HL-60 (cell line): ENCODE measurements at regions not wholly inside any gene's neighbourhood (a gene's known extent, or its start where the extent isn't known, plus 50 kb on each side); places are given as distances from the start of the nearest gene placed in this dataset.
"Not testable (repeated sequence)": the region's sequence is repeated elsewhere in the genome, so short reads cannot be mapped to it uniquely, and the experiment has no call there.

Source experiments
- DNase-seq, 2 experiments: peaks; one replicate each; pipeline ENCODE4 v3.0.0-alpha.2; 2010 to 2020; ENCODE audit warnings: low read depth in 1 of 2, low spot score in 1 of 2
- H3K27ac ChIP-seq: fragments of 250-450 bp; sonication (Bioruptor Pico); replicated peaks from 2 replicates; pipeline ENCODE4 v1.5.1; 2020; ENCODE audit warnings: mild to moderate bottlenecking, moderate library complexity
- H3K27me3 ChIP-seq: fragments of 250-450 bp; sonication (Bioruptor Pico); 2 replicates; pipeline ENCODE4 v1.5.1; 2021; ENCODE audit warnings: mild to moderate bottlenecking, moderate library complexity; ENCODE audit not compliant: insufficient read depth, poor library complexity, severe bottlenecking
- H3K4me3 ChIP-seq: replicated peaks from 2 replicates; pipeline ENCODE4 v1.5.1; 2011; ENCODE audit warnings: mild to moderate bottlenecking, control low read depth, low read length; ENCODE audit not compliant: insufficient read depth
- GABPA ChIP-seq: IDR thresholded peaks from 2 replicates; pipeline ENCODE4 v1.6.1; 2012; ENCODE audit warnings: low read depth
- POLR2AphosphoS5 ChIP-seq: IDR thresholded peaks from 2 replicates; pipeline ENCODE4 v1.6.1; 2012; ENCODE audit warnings: low read depth
- SPI1 ChIP-seq: IDR thresholded peaks from 2 replicates; pipeline ENCODE4 v1.6.1; 2012; ENCODE audit warnings: low read depth, mild to moderate bottlenecking, borderline replicate concordance
- TF ChIP-seq, protein P1 (sequence below): IDR thresholded peaks from 2 replicates; pipeline ENCODE4 v1.6.1; 2012; ENCODE audit warnings: low read depth; ENCODE audit not compliant: insufficient replicate concordance
- TF ChIP-seq, protein P2 (sequence below): IDR thresholded peaks from one replicate; pipeline ENCODE4 v1.5.1; 2011; ENCODE audit warnings: low read length, control low read depth, inconsistent platforms; ENCODE audit not compliant: insufficient read depth

DNA sequence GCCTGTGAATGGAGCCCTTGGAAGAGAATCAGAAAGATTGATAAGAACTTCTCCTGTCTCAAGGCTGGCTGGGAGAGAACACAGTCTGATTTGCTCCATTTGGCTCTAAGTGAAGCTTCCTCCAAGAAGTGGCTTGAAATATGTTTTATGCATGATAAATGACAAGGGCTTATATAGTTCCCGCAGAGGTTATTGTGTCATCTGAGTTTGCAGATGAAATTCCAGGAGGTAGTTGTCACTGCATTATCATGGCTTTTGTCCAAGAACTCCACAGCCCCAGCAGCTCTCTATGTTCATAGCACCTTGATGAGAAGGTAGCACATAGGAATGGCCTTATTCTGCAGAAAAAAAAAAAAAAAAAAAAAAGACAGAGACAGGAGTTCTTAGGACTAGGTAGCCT lies 108.5 kb downstream of the DACT1 start:
- no peak for TF ChIP-seq POLR2AphosphoS5
- no peaks in the 10 kb centered on the region for H3K27me3 ChIP-seq
- DNase-seq, result no peak
- H3K27ac ChIP-seq, result no peak overlapping the region
- no peak overlapping the region for H3K4me3 ChIP-seq

DNA sequence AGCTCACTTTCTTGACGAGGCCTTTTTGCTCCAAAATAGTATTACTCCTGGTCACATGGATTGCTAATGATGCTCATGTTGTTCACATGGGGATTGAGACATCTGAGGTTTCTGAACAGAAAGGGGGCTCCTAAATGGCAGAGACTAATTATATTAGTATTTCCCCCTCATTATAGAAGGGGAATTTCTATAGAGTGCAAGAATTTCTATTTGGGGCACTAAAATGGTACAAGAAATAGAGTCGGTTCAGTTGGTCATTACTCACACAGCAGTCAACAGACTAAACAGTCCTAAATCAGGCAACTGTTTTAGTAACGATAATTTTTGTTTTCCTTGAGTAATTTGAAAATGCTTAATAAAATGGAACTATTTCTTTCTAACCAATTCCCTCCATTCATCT lies 108.9 kb downstream of the DACT1 start:
- H3K4me3 ChIP-seq, result no peak overlapping the region
- TF ChIP-seq GABPA (no peak), POLR2AphosphoS5 (no peak), SPI1 (no peak)
- TF ChIP-seq, protein P1, sequence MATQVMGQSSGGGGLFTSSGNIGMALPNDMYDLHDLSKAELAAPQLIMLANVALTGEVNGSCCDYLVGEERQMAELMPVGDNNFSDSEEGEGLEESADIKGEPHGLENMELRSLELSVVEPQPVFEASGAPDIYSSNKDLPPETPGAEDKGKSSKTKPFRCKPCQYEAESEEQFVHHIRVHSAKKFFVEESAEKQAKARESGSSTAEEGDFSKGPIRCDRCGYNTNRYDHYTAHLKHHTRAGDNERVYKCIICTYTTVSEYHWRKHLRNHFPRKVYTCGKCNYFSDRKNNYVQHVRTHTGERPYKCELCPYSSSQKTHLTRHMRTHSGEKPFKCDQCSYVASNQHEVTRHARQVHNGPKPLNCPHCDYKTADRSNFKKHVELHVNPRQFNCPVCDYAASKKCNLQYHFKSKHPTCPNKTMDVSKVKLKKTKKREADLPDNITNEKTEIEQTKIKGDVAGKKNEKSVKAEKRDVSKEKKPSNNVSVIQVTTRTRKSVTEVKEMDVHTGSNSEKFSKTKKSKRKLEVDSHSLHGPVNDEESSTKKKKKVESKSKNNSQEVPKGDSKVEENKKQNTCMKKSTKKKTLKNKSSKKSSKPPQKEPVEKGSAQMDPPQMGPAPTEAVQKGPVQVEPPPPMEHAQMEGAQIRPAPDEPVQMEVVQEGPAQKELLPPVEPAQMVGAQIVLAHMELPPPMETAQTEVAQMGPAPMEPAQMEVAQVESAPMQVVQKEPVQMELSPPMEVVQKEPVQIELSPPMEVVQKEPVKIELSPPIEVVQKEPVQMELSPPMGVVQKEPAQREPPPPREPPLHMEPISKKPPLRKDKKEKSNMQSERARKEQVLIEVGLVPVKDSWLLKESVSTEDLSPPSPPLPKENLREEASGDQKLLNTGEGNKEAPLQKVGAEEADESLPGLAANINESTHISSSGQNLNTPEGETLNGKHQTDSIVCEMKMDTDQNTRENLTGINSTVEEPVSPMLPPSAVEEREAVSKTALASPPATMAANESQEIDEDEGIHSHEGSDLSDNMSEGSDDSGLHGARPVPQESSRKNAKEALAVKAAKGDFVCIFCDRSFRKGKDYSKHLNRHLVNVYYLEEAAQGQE, result no peak
- TF ChIP-seq, protein P2, sequence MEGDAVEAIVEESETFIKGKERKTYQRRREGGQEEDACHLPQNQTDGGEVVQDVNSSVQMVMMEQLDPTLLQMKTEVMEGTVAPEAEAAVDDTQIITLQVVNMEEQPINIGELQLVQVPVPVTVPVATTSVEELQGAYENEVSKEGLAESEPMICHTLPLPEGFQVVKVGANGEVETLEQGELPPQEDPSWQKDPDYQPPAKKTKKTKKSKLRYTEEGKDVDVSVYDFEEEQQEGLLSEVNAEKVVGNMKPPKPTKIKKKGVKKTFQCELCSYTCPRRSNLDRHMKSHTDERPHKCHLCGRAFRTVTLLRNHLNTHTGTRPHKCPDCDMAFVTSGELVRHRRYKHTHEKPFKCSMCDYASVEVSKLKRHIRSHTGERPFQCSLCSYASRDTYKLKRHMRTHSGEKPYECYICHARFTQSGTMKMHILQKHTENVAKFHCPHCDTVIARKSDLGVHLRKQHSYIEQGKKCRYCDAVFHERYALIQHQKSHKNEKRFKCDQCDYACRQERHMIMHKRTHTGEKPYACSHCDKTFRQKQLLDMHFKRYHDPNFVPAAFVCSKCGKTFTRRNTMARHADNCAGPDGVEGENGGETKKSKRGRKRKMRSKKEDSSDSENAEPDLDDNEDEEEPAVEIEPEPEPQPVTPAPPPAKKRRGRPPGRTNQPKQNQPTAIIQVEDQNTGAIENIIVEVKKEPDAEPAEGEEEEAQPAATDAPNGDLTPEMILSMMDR, result no peak
- H3K27me3 ChIP-seq, result no peaks in the 10 kb centered on the region
- no peak for DNase-seq
- peak overlapping the region; percentile 75 for H3K27ac ChIP-seq

DNA sequence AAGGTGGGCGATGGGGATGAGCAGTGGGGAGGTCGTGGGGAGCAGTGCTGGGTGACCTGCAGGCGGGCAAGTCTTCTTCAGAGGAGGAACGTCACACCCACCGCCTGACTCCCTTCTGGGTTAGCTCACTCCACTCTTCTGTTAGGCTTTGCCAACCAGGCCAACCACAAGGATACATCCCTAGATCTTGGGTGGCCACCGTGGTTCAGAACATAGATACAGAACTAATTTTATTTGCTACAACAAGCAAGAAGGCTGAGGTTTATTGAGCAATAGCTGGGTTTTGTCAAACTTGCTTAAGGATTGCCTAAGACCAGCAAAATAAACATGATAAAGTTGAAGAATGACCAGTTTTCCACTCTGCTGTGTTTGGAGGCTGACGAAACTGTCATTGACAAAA lies 109.4 kb downstream of the DACT1 start:
- H3K4me3 ChIP-seq, result no peak overlapping the region
- TF ChIP-seq GABPA (no peak), POLR2AphosphoS5 (peak; percentile 73)
- peak overlapping the region; percentile 75 for H3K27ac ChIP-seq
- H3K27me3 ChIP-seq, result no peaks in the 10 kb centered on the region
- DNase-seq, result peak; percentile 96 to 97

DNA sequence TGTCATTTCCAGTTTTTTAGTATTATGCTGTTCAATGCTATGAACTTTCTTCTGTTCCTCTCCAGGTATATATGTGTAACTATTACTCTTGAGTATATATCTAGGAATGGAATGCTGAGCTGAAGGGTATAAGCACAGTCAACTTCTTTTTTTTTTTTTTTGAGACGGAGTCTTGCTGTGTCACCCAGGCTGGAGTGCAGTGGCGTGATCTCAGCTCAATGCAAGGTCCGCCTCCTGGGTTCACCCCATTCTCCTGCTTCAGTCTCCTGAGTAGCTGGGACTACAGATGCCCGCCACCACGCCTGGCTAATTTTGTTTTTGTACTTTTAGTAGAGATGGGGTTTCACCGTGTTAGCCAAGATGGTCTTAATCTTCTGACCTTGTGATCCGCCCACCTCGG lies 110.5 kb downstream of the DACT1 start:
- not testable (repeated sequence) for H3K4me3 ChIP-seq, H3K27me3 ChIP-seq
- peak in 1 of 2 experiments; percentile 30 for DNase-seq
- peak overlapping the region; percentile 75 for H3K27ac ChIP-seq

DNA sequence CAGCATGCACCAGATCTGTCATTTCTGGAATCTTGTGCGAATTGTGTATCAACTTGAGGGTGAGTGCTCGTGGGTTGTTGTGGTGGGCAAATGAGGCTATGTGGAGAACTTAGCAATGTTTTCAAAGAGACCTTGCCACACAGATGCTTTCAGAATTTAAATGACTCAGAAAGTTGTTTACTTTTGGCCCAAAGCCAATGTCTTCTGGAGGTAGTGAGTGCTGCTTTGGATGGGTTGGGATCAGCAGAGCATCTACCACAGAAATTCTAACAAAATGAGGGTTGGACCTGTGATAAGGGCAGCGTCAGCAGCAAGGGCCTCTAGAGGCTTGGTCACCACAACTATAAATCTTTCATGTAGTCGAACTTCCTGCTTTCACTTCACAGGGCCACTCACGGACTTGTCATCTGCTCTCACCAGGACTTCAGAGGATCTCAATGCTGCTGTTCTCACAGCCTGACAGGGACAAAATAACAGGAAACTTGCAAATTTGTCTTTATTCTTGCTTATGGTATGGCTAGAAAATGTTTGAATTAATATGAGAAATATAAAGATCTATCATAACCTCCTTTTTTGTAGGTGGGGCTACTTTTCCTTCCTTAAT lies 111.4 kb downstream of the DACT1 start:
- peak; percentile 39 to 57 for DNase-seq

More for the DNA sequence above, 111.4 kb downstream of the DACT1 start:
- H3K27me3 ChIP-seq, result no peaks in the 10 kb centered on the region
- TF ChIP-seq, protein P2, result no peak
- TF ChIP-seq GABPA (no peak), SPI1 (no peak), POLR2AphosphoS5 (no peak)
- TF ChIP-seq, protein P1, result no peak
- H3K27ac ChIP-seq, result peak overlapping the region; percentile 51
- H3K4me3 ChIP-seq, result no peak overlapping the region
